GM19099 (cell line): ENCODE measurements at regions not wholly inside any gene's neighbourhood (a gene's known extent, or its start where the extent isn't known, plus 50 kb on each side); places are given as distances from the start of the nearest gene placed in this dataset.

Experiments used
- POLR2A ChIP-seq: IDR thresholded peaks from 3 replicates; pipeline ENCODE4 v1.6.1; 2011; ENCODE audit warnings: low read depth; ENCODE audit not compliant: insufficient read length; ENCODE audit errors: extremely low read depth

- TF ChIP-seq POLR2A, result no peak
Observed at GRCh38 chr5:77948476-77948875, 172.3 kb upstream of the TBCA start.

DNA sequence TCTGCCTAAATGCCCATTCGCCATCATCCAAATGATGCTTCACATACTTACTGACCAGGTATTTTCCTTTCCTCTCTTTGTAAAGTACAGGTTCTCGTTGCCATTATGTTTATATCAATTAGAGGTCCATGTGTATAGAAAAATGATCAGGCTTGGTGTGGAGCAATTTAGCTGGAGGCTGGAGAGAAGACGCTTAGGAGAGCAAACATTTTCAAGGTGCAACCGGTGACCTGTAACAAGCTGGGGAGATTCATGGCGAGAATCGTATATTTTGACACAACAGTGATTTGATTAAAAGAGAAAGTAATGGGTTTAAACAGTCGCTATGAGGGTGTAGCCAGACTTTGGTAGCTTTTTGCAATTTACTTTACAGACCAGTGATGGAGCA is 170.9 kb upstream of the TBCA start:
- no peak for TF ChIP-seq POLR2A

DNA sequence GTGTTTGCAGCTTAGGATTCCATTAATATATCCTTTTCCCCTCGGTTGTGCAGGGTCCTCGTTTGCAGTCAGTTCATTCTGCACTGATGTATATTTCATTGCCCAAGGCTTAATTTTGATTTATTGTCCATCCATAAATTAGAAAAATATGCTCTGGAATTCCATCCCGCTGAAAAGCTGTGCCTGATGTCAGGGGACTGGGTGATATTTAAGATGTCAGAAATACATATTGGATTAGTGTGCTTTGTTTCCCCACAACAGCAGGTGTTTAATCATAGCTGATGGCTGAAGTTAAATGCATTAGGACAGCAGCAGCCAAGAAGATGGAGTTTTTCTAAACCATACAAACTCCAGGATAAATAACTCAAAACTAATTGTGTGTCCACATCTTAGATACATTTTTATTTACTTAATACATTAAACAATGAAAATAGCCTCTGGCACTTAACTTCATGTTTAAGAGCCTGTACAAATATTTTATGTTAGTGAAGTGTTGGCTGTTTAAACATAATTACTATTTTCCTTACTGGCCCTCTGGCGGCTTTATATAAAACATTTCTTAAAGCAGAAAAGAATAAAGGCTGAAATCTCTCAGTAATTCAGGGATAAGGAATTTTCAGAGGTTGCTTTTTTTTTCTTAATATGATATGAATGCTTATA is 170.4 kb upstream of the TBCA start:
- TF ChIP-seq POLR2A, result no peak

GRCh38 chr5:77945874-77946273 is 169.7 kb upstream of the TBCA start:
- no peak for TF ChIP-seq POLR2A

DNA sequence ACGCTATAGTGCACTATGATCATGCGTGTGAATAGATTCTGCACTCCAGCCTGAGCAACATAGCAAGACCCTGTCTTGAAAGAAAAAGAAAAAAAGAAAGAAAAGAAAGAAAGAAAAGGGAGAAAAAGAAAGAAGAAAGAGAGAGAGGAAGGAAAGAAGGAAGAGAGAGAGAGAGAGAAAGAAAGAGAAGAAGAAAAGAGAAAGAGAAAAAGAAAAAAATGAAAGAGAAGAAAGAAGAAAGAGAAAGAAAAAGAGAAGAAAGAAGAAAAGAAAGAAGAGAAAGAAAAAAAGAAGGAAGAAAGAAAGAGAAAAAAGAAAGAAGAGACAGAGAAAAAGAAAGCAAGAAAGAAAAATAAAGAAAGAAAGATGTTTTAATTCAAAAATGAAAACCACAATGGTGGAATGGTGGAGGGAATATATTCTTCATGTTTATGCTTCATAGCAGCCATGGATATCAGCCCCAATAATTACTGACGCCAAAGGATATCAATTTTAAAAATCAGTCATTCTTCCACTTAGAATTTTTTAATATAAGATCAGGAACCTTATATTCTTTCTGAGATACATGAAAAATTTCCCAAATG is 168.7 kb upstream of the TBCA start:
- TF ChIP-seq POLR2A, result no peak

DNA sequence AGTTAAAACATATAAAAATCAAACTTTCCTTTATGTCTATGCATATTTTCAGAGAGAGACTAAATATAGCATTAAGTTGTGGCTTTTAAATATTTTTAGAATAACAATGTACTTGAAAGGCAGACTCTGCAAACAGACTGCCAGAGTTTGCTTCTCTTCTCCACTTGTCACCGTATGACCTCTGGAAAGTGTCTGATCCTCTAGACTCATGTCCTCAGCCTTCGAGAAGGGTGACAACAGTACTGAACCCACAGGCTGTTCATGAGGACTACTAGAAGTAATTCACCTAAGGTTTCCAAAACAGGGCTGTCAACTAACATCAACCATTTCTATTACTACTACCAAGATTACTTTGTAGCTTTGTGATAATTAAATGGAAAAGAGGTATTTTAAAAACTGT is 167.7 kb upstream of the TBCA start:
- no peak for TF ChIP-seq POLR2A

GRCh38 chr5:77942578-77943239 is 166.6 kb upstream of the TBCA start:
- no peak for TF ChIP-seq POLR2A

DNA sequence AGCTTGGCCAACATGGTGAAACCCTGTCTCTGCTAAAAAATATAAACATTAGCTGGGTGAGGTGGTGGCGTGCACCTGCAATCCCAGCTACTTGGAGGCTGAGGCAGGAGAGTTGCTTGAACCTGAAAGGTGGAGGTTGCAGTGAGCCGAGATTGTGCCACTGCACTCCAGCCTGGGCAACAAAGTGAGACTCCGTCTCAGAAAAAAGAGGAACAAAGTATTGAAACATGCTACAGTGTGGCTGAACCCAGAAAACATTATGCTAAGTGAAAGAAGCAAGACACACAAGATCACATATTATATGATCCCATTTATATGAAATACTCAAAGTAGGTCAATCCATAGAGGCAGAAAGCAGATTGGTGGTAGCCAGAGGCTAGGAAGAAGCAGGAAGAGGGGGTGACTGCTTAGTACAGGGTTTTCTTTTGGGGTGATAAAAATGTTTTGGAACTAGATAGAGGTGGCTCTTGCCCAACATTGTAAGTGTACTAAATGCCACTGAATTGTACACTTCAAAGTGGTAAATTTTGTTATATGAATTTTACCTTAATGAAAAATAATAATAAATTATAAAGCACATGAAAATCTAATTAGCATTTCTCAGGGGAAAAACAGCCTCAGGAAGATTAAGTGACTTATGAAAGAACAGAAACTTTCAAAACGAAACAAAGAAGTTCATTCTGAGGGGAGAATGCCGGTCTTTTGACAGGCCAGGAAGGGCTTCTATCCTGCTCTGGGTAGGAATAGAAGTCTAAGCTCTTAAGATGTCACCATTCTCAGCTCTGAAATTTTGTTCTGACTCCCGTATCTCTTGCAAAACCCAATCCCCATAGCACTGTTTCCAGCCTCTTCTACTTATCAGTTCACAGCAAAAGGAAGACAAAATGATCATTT is 161.1 kb upstream of the TBCA start:
- no peak for TF ChIP-seq POLR2A

DNA sequence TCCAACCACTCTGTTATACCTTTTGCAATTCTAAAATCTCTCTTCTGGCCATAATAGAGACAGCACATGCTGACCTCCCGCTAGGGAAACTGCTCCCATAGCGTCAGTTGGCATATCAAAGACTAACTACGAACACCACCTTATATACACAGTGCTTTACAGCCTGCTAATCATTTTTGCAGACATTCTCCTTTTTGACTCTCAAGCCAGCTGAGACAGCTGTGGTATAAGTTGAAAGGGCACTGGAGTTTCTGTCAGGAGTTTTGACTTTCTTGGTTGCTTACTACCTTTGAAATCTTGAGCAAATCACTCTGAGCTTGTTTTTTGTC is 160.2 kb upstream of the TBCA start:
- no peak for TF ChIP-seq POLR2A

GRCh38 chr5:77935506-77936364 is 159.6 kb upstream of the TBCA start:
- TF ChIP-seq POLR2A, result no peak

GRCh38 chr5:77928776-77929300 is 152.7 kb upstream of the TBCA start:
- TF ChIP-seq POLR2A, result no peak

GRCh38 chr5:77926337-77926736 is 150.2 kb upstream of the TBCA start:
- TF ChIP-seq POLR2A, result no peak

DNA sequence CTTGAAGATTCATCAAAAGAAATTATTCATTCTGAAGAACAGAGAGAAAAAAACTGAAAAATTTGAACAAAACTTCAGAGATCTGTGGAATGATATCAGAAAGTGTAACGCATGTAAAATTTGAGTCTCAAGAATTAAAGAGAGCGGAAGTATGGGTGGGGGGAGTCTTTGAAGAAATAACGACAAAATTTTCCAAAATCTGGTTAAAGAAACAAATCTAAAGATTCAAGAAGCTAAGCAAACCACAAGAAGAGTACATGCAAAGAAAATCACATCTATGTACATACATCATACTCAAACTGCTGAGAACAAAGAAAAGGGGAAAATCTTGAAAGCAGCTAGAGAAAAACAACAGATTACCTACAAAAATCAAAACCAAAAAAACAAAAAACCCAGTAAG is 149.4 kb upstream of the TBCA start:
- no peak for TF ChIP-seq POLR2A

- no peak for TF ChIP-seq POLR2A
Observed at GRCh38 chr5:77924081-77924480, 147.9 kb upstream of the TBCA start.
